NCI-H2196 treated with DMSO at 0.1 percent for 48 hours (cell line): ENCODE measurements at regions not wholly inside any gene's neighbourhood (a gene's known extent, or its start where the extent isn't known, plus 50 kb on each side); places are given as distances from the start of the nearest gene placed in this dataset.

Experiments used
- DNase-seq: peaks from one replicate; lab custom pipeline; 2025; ENCODE audit not compliant: unreplicated experiment; lab: John Stamatoyannopoulos, UW

DNA sequence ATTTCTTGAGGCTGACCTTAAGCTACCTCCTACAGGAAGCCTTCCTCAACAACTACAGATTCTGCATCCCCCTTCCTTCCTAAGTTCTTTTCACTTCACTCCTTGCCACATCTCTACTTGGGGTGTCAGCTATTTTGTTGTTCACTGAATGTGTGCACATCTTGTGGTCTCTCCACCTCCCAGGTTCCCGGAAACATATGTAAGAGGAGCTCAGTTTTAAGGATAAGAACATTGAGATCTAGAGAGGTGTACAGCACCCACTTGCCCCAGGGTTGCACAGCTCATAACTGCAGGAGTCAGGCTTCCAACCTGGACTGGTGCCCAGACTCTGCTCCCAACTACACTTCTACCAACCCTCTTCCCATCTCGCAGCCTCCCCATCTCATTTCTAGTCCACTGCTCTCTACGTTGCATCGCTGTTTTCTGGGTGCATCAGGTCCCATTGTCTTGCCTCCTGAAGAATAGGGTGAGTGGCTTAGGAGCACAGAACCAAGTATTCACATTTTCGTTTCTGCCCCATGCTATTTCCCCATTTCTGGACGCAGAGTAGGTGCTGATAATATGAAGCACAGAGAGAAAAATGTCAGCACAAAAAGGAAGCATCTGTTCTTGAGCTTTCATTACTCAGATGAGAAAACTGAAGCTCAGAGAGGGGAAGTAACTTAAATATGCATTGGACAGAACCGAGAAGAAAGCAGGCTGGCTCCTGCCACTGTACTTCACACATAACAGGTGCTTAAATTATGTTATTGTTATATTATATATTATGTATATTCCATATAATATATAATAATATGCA, 292.0 kb upstream of the CCL2 start:
- no peak for DNase-seq

DNA sequence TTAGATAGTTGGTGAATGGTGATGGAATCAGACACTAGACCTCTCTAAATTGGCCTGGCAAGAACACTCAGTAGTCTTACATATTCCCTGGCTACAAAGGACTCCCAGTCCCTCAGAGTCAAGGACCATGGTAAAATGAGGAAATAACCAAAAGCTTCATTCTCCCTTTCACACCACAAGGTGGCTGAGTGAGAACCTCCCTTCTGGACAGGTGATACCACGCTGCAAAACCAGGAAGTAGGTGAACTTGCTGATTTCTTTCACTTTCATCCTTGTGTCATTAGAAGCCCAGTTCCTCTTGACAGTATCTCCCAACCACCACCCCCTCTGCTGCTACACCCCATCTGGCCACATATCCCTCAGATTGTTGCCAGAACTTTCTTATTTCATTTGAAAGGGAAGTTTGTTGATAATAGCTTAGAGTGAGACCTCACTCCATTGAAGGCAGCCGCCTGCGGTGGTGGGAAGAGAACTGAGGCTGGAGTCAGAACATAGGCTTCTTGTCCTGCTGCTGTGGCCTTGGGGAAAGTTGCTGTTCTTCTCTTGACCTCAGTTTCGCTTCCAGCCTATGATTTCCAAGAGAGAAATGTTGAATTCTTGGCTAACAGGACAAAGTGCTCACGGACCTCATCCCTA, 290.6 kb upstream of the CCL2 start:
- no peak for DNase-seq

DNA sequence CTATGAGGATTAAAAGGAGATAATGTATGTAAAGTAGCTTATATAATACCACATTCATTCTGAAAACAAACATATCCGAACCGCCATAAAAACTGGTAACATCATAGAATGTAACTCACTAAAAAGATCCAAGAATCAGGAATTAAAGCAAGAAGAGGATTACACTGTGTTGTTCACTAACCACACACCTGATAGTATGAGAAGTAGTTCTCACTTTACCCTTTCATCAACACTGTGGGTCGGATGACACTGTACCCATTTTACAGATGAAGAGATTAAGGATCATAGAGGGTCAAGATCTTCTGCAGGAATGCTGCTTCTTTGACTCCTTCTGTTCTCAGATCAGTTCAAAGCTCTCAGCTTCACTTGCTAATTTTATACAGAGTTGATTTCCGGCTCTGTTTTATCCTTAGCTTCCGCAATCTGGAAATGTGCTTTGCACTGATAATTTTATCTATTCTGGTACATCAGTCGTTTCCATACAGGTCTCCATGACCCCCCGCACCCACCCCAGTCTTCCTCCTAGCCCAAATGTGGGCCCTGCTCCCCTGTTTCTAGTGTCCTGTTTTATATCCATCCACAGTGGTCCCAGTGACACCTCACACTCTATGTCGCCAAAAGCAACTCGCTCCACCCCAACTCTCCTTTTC, 288.6 kb upstream of the CCL2 start:
- DNase-seq: no peak

DNA sequence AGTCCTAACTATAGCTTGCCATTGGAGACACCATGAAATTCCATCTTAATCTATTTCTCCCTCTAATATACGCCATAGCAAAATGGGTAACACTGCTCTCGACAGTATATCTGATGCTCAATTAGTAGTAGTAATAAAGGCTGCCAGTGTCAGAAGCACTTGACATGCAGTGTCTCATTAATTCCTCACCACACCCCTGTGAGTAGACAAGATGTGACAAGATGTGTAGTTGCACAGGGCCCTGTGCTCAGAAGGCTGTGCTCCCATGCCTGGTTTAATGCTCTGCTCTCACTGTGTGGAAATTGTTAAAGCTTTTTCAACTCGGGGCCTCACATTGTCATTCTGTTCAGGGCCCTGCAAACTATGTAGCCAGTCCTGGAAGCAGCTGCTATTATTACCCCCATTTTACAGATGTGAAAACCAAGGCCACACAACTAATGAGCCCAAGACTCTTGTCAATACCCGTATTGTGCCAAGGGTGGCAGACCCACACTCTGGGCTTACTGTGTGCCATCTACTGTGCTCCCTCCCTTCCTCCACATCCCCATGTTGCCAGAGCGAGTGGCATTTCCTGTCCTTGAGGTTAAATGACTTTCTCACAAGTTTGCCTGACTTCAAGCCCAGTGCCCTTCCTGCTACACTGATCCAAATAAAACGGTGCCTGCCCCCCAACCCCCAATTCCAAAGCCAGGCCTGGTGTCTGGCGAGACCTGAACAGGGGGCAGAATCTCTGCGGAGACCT, 287.3 kb upstream of the CCL2 start:
- no peak for DNase-seq

DNA sequence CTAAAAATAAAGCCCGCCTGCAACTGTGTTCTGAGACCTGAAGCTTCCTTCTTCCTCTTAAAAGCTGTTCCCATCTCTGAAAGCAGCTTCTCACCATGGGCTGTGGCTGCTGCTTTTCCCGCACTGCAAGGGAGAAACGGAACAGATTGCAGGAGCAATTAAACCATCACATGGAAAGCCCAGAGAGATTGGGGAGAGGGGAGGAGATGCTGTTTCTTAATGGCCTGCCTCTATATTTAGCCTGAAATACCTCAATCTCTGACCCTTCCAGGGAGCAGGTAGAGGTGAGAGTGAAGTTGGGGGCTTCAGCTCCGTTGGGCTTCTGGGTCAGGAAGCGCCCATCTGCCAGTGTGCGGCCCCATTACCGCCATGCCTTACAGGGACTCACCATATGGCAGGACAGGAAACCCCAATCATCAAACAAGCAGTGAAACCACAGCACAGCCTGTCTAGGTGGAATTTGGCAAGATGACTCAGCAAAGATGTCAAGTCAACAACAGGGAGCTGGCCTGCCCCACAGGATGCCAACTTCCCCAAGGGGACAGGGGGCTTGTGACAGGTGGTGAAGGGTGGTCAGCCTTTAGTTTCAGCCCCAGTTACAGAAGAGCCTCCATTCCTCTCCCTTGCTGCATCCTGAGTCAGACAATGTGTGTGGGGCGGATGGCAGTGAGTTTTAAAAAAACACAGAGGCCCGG, 286.6 kb upstream of the CCL2 start:
- no peak for DNase-seq

DNA sequence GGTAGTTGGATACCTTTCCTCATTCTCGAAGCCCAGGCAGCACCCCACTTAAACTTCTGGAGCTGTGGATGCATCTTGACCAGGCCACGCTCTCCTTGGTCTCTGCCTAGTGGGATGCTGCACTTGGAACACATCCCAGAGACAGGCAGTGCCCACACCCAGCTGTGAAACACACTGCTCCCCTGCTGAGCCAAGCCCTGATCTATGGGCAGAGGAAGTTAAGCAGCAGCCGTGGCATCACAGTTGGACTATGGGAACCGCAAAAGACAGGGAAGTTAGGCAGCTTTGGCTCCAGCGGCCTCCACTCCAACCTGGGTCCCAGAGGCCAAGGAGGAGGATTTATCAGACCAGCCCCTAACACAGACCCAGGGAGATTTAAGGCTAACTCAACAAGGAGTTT, 284.8 kb upstream of the CCL2 start:
- no peak for DNase-seq

DNA sequence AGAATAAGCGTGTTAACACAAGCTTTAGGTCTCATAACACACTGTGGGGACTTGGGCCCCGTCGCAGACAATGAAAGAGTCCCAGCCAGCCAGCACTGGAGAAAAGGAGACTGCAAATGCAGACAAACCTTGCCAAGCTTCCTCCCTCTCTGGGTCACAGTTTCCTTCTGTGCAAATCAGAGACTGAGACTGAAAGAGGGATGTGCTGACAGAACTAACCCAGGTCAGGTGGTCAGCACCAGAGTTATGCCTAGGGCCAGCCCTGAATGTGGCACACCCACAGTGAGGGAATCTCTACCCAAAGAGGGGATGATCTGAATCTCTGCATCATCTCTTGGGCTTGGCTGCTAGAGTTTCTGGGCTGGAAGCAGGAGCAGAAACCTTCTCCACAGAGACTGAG, 282.3 kb upstream of the CCL2 start:
- DNase-seq: no peak

DNA sequence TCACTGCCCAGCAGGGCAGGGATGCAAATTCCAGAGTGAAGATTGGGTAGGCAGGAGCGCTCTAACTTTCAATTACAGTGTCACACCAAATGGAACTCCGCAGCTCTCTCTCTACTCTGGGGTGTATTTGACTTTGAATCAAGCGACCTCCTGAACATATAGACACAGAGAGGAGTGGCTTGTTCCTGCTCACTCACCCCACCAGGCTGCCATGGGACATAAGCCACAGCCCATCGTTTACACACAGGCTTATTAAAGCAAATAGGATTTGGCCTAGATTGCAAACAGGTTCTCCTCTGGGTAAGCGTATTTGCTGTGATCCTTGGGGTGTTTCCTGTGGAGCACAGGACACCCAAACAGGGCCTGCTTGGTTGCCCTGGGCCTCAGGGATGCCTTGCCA, 281.6 kb upstream of the CCL2 start:
- no peak for DNase-seq

DNA sequence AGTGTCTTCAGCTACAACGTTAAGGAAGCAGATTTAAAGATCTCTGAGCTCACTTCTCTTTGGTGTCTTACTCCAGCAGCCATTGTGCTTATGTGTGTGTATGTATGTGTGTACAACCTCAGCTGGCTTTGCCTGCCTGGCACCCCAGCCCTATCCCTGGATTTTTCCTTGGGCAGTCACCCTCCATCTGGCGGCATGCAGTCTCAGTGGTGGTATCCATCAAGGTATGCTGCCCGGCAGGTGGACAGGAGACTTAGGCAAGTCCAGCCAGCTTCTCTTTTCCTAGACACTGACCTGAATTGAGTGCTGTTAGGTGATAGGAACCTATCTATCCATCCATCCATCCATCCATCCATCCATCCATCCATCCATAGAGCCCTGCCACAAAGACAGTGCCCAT, 280.8 kb upstream of the CCL2 start:
- no peak for DNase-seq

DNA sequence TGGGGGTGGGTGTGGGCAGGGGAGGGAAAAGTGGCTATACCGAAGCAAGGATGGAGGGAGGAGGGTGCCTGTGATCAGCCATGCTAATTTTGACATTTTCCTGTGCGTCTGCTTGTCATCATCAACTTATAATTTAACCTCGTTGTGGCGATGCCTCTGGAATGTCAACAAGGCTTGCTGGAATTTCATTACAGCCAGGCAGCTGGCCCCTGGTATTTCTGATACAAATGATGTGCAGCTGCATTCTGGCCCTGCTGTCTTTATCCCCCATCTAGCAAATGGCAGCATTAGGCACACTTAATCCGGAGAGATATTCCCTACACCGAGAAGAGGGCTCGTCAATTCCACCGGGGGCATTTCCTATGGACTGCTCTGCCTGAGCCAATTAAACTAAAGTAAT, 278.3 kb upstream of the CCL2 start:
- no peak for DNase-seq

DNA sequence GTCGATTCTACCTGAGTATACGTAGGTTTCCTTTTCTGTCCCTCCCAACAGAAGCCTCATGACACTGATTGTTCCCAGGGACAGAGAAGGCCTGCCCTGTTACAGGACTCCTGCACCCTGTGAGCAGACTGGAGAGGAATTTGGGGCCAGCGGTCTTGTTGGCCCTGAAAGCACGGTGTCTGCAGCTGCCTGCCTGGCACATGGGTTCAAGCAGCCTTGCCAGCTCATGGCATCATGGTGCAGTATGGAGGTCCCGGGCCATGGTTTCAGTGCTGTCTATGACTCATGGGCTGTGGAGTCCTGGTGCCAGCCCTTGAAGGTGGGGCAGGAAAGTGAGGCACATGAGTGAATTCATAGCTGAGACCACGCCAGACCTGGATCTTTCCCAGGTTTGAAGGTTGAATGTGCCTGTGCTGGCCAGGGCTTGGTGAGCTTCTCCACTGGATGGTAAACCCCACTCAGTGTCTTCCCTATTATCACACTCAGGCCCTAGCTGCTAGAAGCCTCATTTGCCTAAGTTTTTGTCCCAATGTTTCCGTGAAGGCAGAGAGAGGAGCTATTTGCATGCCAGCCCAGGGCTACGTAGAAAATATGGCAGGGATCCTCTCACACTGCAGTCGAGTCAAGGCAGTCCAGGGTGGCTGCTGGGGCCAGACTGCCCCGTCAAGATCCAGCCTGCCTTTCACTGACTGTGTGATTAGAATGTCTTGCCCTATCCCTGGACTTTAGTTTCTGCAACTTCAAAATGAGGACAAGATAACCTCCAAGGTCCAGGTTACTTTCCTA, 277.2 kb upstream of the CCL2 start:
- no peak for DNase-seq

DNA sequence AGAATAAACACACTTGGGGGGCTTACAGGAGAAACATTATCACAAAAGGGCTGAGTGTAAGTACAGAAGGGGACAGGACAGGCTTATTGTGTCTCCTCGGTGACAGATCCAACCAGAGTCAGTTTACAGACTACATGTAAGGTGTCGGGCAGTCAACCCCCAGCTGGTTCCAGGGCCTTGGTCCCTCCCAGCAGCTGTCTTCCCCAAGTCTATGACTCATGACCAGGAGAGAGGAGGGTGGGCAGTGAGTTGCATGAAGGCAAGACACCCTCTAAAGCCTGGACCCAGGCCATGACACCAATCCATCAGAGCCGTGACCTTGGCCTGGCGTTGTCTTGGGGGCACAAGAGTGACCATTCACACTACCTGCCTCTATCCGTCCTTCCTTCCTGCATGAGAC, 276.2 kb upstream of the CCL2 start:
- DNase-seq: no peak

DNA sequence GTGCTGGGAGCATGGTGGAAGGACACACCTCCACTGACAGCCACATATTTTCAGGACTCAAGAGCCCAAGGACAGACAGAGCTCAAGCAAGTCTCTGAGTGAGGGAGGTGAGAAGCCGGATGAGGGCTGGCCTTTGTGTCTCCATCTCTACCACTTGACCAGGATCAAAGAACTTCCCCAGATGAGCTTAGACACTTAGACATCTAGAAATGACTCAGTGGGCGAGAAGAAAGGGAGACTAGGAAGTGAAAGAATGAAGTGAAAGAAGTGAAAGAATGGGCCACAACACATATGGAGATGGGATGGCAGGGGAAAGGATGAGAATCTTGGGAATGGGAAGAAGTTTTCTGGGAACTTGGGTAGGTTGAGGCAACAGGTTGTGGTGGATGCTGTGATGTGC, 274.9 kb upstream of the CCL2 start:
- DNase-seq: no peak

DNA sequence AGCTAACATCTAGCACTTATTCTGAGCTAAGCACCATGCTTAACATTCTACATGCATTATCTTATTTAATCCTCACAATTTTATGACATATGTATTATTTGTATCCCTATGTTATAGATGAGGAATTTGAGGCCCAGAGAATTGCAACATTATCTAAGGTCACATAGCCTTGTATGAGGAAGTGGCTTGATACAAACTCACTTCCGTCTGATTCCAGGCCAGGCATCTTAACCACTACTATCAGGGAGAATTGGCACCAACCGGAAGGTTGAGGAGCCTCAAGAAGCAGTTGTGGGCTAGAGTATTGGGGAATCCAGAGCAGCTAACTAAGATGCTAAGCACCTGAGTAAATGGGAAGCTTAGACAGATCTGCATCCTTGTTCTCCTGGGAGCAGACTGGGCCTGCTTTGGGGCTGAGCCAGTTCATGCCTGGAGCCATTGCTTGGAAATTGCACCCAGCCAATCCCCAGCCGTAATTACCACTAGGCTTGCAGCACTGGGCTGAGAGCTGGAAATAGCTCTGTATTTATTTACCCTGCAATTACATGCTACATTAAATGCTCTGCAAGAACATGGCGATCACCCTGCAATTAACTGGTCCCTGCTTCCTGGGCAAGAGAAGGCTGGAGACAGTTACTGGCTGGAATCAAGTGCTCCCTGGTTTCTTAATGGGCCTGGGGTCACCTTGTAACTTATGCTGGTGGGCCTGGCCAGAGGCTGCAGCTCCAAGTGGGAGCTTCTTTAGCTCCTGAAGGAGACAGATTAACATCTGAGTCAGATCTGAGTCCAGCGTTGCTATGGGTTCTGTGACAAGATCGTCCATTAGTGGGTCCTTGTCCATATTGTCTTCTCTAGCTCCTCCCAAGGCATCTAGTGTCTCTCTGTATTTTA, 273.1 kb upstream of the CCL2 start:
- DNase-seq: no peak

DNA sequence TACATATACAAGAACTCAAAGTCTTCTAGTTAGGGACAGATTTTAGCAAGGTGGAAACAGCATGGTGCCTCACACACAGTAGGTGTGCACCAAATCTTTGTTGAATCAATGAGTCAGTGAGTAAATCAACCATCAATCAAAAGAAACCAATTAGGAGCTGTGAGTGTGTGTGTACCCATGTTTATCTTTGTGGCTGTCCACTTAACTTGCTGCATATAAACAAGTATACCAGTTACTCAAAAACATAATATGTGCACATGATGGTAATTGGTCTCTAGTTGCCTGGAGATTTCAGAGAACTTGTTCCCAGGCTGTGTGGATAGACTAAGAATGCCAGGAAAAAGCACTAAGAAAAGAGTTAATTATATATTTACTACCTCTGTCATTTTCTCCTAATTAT, 272.2 kb upstream of the CCL2 start:
- DNase-seq: no peak

DNA sequence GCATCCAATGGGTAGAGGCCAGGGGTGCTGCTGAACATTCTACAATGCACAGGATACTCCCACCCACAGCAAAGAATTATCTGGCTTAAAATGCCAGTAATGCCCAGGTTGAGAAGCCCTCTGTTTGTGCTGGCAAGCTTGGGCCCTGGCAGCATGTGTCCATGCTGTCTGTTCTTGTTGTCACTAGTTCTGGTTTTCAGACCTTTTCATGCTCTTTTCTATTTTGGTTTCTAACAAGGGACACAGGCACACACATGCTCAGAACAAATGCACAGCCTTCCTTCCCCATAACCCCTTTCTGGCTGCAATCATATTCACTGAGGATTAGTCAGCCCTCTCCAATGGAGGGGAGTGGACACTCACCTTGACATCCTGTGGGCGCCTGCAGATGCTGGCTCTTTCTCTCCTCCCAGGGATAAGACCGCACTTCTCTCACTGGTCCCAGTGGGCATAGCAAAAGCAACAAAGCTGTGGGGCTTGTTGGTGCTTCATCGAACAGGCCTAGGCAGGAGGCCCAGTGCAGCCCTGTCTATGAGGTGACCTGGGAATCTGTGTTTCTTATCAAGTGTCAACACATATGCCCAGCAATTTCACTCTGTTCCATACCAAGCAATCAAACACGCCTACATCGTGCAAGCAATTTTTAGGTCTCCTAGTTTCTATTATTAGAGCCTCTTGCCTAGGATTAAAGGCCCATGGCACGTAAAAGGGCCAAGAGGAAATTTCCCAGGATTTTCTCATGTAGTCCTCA, 271.1 kb upstream of the CCL2 start:
- DNase-seq: no peak

DNA sequence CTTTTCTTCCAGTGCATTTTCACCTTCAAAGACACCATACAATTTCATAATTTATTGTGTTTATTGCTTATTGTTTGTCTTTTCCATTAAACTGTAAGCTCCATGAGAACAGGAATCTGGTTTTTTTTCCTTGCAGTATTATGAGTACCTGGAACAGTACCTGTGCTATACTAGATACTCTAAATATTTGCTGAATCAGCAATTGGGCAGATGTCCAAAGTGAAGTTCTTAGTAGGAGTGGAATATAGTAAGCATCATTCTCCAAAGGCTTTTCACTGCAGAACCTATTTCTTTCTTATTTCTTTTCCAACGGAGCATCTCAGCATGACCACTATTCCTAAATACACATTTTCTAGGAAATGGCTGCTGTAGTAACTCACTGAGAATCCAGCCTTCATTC, 269.0 kb upstream of the CCL2 start:
- DNase-seq: no peak

DNA sequence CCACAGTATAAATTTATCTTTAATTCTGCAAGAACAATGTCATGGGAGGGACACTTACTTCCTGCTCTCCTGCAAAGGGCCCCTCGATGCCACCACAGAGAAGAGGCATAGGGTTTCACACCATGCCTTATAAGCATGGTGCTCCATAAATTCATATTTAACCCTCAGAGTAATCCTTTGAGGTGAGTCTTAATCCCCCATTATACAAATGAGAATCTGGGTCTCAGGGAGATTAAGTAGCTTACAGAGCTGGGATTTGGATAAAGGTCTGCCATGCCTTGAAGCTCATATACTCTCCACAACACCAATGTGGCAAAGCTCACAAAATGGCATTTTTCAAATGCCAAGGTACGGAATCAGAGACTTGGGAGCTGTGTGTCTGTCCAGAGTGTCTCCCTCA, 268.5 kb upstream of the CCL2 start:
- DNase-seq: no peak

DNA sequence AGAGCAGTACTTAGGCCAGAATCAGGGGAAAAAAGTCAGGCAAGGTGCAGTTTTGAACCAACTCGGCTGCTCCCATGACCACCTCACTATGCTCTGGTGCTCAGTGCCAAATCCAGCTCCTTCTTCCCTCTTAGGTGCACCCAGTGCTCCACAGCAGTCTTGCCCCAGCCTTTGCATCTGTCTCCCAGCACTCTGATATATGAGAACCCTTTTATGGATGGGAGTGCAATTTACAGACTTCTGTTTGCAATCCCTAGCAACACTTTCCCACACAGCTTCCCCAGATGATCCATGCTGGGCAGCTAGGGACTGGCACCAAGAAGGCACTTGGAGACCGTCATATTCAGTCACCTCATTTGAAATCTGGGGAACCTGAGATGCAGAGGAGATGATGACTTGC, 267.9 kb upstream of the CCL2 start:
- DNase-seq: no peak
